Right ventricle myocardium superior (tissue), 1 donor: ENCODE measurements at regions not wholly inside any gene's neighbourhood (a gene's known extent, or its start where the extent isn't known, plus 50 kb on each side); places are given as distances from the start of the nearest gene placed in this dataset.

ENCODE experiments used
- ATAC-seq: fragments of 200-7000 bp; cut with Tn5 transposase; one replicate; pipeline ENCODE4 v1.9.1; 2020; ENCODE audit warnings: mild to moderate bottlenecking; ENCODE audit not compliant: poor library complexity
- DNase-seq: peaks from one replicate; pipeline ENCODE4 v3.0.0-alpha.2; 2020
- intact Hi-C: fragments of 100-400 bp; cut with DNase I; formaldehyde crosslinking; loops from one replicate; pipeline ENCODE4 v1.11.2; 2022
- donor health status: DM: no; HTN: yes; CAD: no; lungs with severe emphysema.

DNA sequence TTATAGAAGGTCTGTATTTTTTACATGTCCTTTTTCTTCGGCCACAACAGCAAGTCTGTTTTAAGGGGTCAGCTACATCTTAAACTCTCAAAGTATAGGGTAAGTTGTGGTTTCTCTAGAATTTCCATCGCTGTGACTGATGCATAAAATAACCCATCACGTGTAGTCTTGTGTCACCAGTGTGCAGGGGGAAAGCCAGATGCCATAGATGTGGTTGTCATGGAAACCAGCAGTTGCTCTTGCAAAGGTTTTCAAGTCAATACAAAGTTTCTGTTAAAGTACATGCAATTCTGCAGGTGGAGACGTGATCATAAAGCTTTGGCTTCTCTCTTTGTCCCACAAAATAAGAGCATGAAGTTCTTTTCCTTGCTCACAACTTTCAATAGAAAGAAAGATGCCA lies 210.3 kb upstream of the ONECUT1 start:
- intact Hi-C loops = no loop called here
- ATAC-seq = no peak
- no peak for DNase-seq

GRCh38 chr15:52997123-52997522 lies 207.0 kb upstream of the ONECUT1 start:
- DNase-seq = no peak
- no peak for ATAC-seq
- intact Hi-C loops = no loop called here

GRCh38 chr15:52994290-52994689 lies 204.2 kb upstream of the ONECUT1 start:
- intact Hi-C loops = no loop called here
- DNase-seq (no peak), ATAC-seq (no peak)

DNA sequence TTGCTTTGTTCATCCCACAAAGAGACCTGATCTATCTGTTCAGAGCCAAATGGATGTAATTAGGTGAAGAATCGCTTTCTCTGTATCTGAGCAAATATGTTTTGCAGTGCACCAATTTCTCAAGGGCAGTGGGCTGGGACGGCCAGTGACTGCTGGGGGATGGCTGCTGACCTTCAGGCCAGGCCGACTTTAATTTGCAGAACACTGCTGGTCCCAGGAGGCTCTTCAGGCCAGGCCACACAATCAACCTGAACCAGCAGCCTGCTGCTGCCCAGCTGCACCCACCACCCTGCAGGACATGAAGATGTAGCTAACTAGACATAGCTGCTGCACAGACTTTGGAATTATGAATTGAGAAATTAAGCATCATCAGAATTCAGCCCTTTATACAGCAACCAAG lies 194.4 kb upstream of the ONECUT1 start:
- intact Hi-C loops = no loop called here
- DNase-seq (no peak), ATAC-seq (no peak)

GRCh38 chr15:52980446-52980845 lies 190.3 kb upstream of the ONECUT1 start:
- intact Hi-C loops = no loop called here

GRCh38 chr15:52976516-52977075 lies 186.5 kb upstream of the ONECUT1 start:
- intact Hi-C loops = no loop called here
- ATAC-seq = no peak
- no peak for DNase-seq

More at GRCh38 chr15:52980446-52980845, 190.3 kb upstream of the ONECUT1 start:
- ATAC-seq = no peak
- DNase-seq = no peak

DNA sequence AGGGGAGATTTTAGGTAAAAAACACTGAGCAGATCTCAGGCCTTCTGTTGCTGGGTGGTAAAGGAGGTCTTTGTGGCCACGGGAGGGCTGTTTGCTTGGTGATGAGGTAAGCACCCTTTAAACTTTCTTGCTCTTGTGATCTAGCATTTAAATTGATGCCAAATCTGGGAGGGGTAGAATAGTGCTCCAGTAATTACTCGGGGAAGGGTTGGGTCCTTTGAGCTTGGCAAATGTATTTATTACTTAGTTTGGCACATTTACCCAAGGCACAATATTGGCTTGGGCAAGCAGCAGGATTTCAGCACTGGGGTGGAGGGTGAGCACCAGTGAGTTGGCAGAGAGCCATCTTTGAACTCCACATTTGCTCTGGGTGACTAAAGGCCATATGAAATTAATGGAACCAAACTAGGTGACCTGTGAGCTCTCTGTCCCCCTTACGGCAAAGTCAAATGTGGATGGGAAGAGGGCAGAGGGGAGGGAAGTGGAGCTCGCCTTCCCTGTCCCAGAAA lies 185.9 kb upstream of the ONECUT1 start:
- DNase-seq (no peak), ATAC-seq (no peak)
- intact Hi-C loops = no loop called here

GRCh38 chr15:52963865-52964264 lies 173.7 kb upstream of the ONECUT1 start:
- ATAC-seq (no peak), DNase-seq (no peak)
- intact Hi-C loops = no loop called here

DNA sequence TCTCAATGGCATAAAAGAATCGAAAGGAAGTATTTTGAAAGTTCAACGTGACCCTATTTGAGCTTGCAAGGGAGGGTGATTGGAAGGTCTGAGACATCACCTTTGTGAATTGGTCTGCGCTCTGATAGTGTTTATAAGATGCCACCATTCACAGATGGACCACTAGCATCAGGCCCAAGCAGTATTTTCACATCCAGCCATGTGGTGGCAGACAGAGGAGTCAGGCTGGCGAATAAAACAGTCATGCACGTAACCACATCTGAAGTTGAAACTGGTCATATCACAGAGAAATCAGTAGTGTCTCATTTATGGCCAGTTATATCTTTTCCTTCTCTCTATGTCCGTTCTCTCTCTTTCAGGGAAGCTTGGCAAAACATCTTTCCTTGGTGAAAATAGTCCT lies 170.1 kb upstream of the ONECUT1 start:
- intact Hi-C loops = no loop called here
- DNase-seq (no peak), ATAC-seq (no peak)

DNA sequence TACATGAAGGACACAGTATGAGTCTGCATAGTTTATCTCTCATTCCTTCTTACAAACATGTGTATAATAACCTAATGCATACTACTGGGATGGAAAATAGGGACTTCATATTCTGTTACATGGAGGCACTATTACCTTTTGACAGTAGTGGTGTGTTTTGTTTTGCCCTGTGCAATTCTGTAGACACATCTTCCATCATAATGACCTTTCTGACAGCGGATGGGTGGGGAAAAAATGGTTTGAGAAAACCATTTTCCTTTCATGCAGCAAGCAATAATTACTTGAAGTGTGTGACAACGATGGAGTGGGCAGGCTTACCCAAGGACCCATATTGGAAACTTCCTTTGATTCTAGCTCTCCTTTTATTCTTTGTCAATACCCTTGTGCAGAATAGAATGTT lies 153.6 kb upstream of the ONECUT1 start:
- ATAC-seq = no peak
- intact Hi-C loops = no loop called here
- DNase-seq = no peak

- intact Hi-C loops = no loop called here
- no peak for ATAC-seq
- no peak for DNase-seq
Observed at GRCh38 chr15:52936489-52936888, 146.4 kb upstream of the ONECUT1 start.

GRCh38 chr15:52925130-52925529 lies 135.0 kb upstream of the ONECUT1 start:
- DNase-seq = no peak
- no peak for ATAC-seq
- intact Hi-C loops = no loop called here

DNA sequence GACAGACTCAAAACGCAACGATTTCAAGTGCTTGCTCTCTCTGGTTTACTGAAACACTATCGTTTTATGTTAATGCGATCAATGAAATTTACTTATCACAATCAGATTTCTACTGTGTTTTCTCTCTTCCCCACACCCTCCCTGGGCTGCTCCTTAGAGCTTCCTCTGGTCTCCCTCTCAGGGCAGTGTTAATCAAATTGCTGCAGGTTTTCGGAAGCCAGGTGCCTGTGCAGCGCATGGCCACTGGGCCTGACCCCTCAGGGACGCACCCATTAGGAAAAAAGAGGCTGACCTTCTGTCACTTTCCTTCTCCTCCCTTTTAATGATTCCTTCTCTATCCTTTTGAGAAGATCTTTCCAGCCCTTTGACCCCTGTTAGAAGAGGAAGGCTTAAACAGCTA lies 134.5 kb upstream of the ONECUT1 start:
- ATAC-seq (no peak), DNase-seq (no peak)
- intact Hi-C loops = no loop called here

DNA sequence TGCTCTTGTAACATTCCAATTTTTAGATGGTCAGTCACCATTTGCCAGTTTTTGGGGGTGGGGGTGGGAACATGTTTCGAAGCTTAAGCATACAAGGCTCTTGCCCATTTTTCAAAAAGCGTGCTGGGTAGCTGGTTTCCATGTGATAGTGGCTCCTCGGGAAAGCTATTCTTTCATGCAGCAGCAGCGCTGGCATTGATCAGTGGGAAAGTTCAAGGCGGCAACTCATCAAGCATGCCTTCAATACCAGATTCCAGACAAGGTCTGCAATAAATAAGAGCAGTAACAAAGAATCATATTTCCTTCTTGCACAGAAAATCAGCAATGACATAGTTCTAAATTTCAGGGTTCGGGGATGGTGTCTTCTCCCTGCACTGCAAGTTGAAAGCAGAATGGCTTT lies 133.5 kb upstream of the ONECUT1 start:
- intact Hi-C loops = no loop called here
- DNase-seq (no peak), ATAC-seq (no peak)

GRCh38 chr15:52922871-52923270 lies 132.7 kb upstream of the ONECUT1 start:
- ATAC-seq (no peak), DNase-seq (no peak)
- intact Hi-C loops = no loop called here

GRCh38 chr15:52912172-52912571 lies 122.0 kb upstream of the ONECUT1 start:
- intact Hi-C loops = no loop called here
- ATAC-seq (no peak), DNase-seq (no peak)

- intact Hi-C loops = no loop called here
- no peak for DNase-seq
- ATAC-seq = no peak
Observed at GRCh38 chr15:52893338-52893737, 103.2 kb upstream of the ONECUT1 start.

DNA sequence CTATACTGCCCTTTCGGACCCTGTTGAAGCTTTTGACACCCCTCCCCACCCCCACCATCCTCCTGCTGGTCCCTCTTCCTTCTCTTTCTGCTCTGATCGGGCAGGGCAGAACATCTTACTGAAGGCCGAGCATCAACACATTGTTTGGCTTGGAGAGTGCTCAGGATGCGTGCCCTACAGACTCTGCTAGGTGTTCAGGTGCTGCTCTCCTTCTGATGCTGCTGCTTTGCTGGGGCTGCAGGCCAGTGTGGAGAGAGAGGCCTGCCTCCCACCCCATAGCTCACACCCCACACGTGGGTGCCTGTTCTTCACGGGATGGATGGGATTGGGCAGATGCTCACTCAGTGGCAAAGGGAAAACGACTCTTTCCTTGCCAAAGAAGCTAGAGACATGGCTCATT lies 89.8 kb upstream of the ONECUT1 start:
- intact Hi-C loops = no loop called here
- DNase-seq (no peak), ATAC-seq (no peak)

DNA sequence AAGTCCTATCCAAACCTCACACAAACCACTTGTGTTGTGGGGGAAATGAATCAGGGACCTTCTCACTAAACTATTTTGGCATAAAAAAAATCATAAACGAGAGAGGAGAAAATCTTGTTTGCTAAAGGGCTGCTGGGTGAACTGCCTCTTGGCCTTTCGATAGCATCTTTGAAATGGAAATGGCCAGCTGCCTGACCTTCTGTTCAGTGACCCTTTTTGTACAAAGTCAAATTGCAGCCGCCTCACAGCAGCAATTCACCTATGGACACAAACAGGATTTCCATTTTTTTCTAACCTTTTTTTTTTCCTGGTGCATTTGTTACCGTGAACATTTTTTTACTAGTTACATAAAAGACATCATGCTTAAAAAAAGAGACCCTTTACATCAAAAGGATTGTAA lies 89.0 kb upstream of the ONECUT1 start:
- ATAC-seq = no peak
- intact Hi-C loops = no loop called here
- DNase-seq = no peak

DNA sequence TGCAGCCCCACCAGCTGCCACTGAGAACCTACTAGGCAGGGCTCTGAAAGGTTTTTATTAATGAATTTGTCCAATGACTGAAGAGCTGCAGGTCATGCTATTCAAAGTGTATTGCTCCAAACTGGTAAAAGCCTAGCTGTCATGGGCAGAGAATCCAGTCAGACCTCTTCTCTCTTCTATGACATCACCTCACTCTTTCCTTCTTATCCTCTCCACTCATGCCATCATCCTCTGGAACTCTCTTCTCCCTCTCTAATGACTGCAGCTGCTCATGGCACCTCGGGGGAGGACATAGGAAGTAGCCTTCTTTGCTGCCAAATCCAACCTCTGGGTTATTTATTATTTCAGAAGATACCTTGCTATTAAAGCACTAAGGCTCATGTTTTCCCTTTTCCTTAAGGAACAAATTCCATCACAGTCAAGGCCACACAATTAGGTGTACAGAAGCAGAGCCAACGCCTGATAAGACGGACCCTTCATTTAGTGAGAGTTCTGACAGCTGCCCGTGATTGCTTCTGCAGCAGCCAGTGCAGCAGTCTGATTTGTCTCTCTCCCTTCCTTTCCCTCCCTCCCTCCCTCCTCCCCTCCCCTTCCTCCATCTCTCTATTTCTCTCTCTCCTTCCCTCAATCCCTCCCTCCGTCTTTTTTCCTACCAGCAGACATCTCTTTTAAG lies 87.0 kb upstream of the ONECUT1 start:
- intact Hi-C loops = no loop called here
- no peak for ATAC-seq
- DNase-seq = no peak
